ENCODE measurements at regions not wholly inside any gene's neighbourhood (a gene's known extent, or its start where the extent isn't known, plus 50 kb on each side); places are given as distances from the start of the nearest gene placed in this dataset.

GRCh38 chr20:53748821-53749421, 155.3 kb upstream of the ZNF217 start:
- no peak overlapping the region for H3K4me3 Mint-ChIP-seq
- Histone ChIP-seq H3K14ac (ENCODE audit: insufficient read depth, low read length) (no peak overlapping the region), H3K23me2 (ENCODE audit: insufficient read length, low read depth, low read length, poor library complexity, severe bottlenecking) (no peaks in the 10 kb centered on the region), H3K56ac (ENCODE audit: insufficient read length, low read depth, low read length) (no peak overlapping the region), H2AFZ (ENCODE audit: low read length) (no peak overlapping the region), H4K5ac (ENCODE audit: insufficient read length, low read depth, low read length) (no peak overlapping the region), H3K9ac (ENCODE audit: extremely low read depth, insufficient read length, low read length) (no peak overlapping the region), H2BK5ac (ENCODE audit: insufficient read length, low read length) (no peak overlapping the region), H3K9me3 (ENCODE audit: control insufficient read depth, low read depth, low read length) (no peaks in the 10 kb centered on the region), H3K18ac (ENCODE audit: insufficient read length, low read depth, low read length) (no peak overlapping the region), H2AK5ac (ENCODE audit: insufficient read length, low read length) (no peak overlapping the region), H3K27ac (ENCODE audit: insufficient read length, low read depth, low read length) (no peak overlapping the region), H4K91ac (ENCODE audit: insufficient read length, low read depth, low read length) (no peak overlapping the region), H3K79me1 (ENCODE audit: insufficient read depth, low read depth, low read length, poor library complexity, severe bottlenecking) (no peaks in the 10 kb centered on the region), H3T11ph (ENCODE audit: low read length) (no peak overlapping the region), H4K20me1 (ENCODE audit: control insufficient read depth, insufficient read depth, insufficient read length) (no peaks in the 10 kb centered on the region), H2BK120ac (ENCODE audit: low read depth, low read length, poor library complexity, severe bottlenecking) (no peak overlapping the region), H3K27me3 (ENCODE audit: insufficient read depth, low read length) (no peaks in the 10 kb centered on the region), H2BK12ac (ENCODE audit: insufficient read length, low read depth, low read length) (no peak overlapping the region), H2BK15ac (ENCODE audit: low read depth, low read length) (no peak overlapping the region), H3K23ac (ENCODE audit: insufficient read length, low read depth, low read length) (no peak overlapping the region), H3K79me2 (ENCODE audit: insufficient read depth, low read length) (no peaks in the 10 kb centered on the region), H2BK20ac (ENCODE audit: low read depth, low read length, poor library complexity, severe bottlenecking) (no peak overlapping the region), H4K8ac (replicated peaks; ENCODE audit: insufficient read length, low read depth, low read length) (no peak overlapping the region), H3K4ac (ENCODE audit: low read depth, low read length) (no peak overlapping the region), H3K4me2 (ENCODE audit: insufficient read depth, insufficient read length, low read length) (no peak overlapping the region), H3K4me1 (ENCODE audit: insufficient read depth, low read length) (peaks cover 17% of the 10 kb centered on the region)
- no peak for DNase-seq
- no peaks in the 10 kb centered on the region for H3K27me3 Mint-ChIP-seq (ENCODE audit: low read depth)
- no peaks in the 10 kb centered on the region for H3K36me3 Mint-ChIP-seq (ENCODE audit: insufficient read depth in 1 of 3, low read depth in 3 of 3)
- no peaks in the 10 kb centered on the region for H3K9me3 Mint-ChIP-seq
- peak overlapping the region; percentile 2 to 78 (median 10); a peak in 4 of 7 replicates for H3K27ac Mint-ChIP-seq
- peaks cover 49 to 55% of the 10 kb centered on the region in 2 experiments for H3K4me1 Mint-ChIP-seq
- no CpG with 5 or more reads among the region's 6 CpGs for WGBS (ENCODE audit: extremely low coverage, insufficient read length, low lambda C conversion rate)
- no peak for TF ChIP-seq CTCF (conservative IDR thresholded peaks at IDR 0.05)
